Stimulated activated CD8-positive, alpha-beta memory T cell treated with anti-CD3 and anti-CD28 coated beads, Interleukin-4, amount 100 ng/mL, for 24 hours (primary cell): ENCODE measurements at regions not wholly inside any gene's neighbourhood (a gene's known extent, or its start where the extent isn't known, plus 50 kb on each side); places are given as distances from the start of the nearest gene placed in this dataset.
"Not testable (repeated sequence)": the region's sequence is repeated elsewhere in the genome, so short reads cannot be mapped to it uniquely, and the experiment has no call there.

Experiments used
- DNase-seq: peaks from one replicate; pipeline ENCODE4 v3.0.0-alpha.2; 2020; ENCODE audit warnings: low read depth

GRCh38 chr3:187997946-187998561 lies 155.9 kb upstream of the LPP start:
- no peak for DNase-seq

- DNase-seq = no peak
These were observed 155.3 kb upstream of the LPP start for GRCh38 chr3:187998611-187999010.

- DNase-seq = no peak
These were observed 154.1 kb upstream of the LPP start for GRCh38 chr3:187999821-188000220.

GRCh38 chr3:188000361-188000861 lies 153.5 kb upstream of the LPP start:
- no peak for DNase-seq

- DNase-seq = no peak
These were observed 152.9 kb upstream of the LPP start for GRCh38 chr3:188001093-188001492.

- no peak for DNase-seq
These were observed 152.0 kb upstream of the LPP start for GRCh38 chr3:188001926-188002325.

- DNase-seq = no peak
These were observed 151.3 kb upstream of the LPP start for GRCh38 chr3:188002626-188003138.

GRCh38 chr3:188003188-188004171 lies 150.5 kb upstream of the LPP start:
- DNase-seq = no peak

- DNase-seq = no peak
These were observed 147.1 kb upstream of the LPP start for GRCh38 chr3:188006726-188007393.

- DNase-seq = no peak
These were observed 146.1 kb upstream of the LPP start for GRCh38 chr3:188007897-188008296.

- DNase-seq = no peak
These were observed 145.3 kb upstream of the LPP start for GRCh38 chr3:188008582-188009213.

- DNase-seq = no peak
These were observed 143.5 kb upstream of the LPP start for GRCh38 chr3:188010478-188010877.

- DNase-seq = no peak
These were observed 134.2 kb upstream of the LPP start for GRCh38 chr3:188019727-188020126.

GRCh38 chr3:188021041-188021440 lies 132.9 kb upstream of the LPP start:
- no peak for DNase-seq

GRCh38 chr3:188021502-188022040 lies 132.4 kb upstream of the LPP start:
- no peak for DNase-seq

GRCh38 chr3:188022902-188023301 lies 131.1 kb upstream of the LPP start:
- DNase-seq = not testable (repeated sequence)

GRCh38 chr3:188025555-188025954 lies 128.4 kb upstream of the LPP start:
- no peak for DNase-seq

GRCh38 chr3:188026191-188026968 lies 127.6 kb upstream of the LPP start:
- DNase-seq = no peak

- no peak for DNase-seq
These were observed 122.8 kb upstream of the LPP start for GRCh38 chr3:188031121-188031520.

- DNase-seq = no peak
These were observed 119.0 kb upstream of the LPP start for GRCh38 chr3:188034989-188035388.
